NCI-H1694 (cell line): ENCODE measurements at regions not wholly inside any gene's neighbourhood (a gene's known extent, or its start where the extent isn't known, plus 50 kb on each side); places are given as distances from the start of the nearest gene placed in this dataset.

ENCODE experiments used
- DNase-seq: peaks from one replicate; lab custom pipeline; 2025; lab: John Stamatoyannopoulos, UW

GRCh38 chr7:35501681-35502080, 193.3 kb downstream of the HERPUD2 start:
- no peak for DNase-seq

- DNase-seq: no peak
Observed at GRCh38 chr7:35499226-35499625, 195.7 kb downstream of the HERPUD2 start.

- DNase-seq: no peak
Observed at GRCh38 chr7:35498416-35498815, 196.5 kb downstream of the HERPUD2 start.

- no peak for DNase-seq
Observed at GRCh38 chr7:35495844-35496243, 199.1 kb downstream of the HERPUD2 start.

GRCh38 chr7:35495377-35495776, 199.6 kb downstream of the HERPUD2 start:
- no peak for DNase-seq

GRCh38 chr7:35494407-35494806, 200.5 kb downstream of the HERPUD2 start:
- no peak for DNase-seq

- no peak for DNase-seq
Observed at GRCh38 chr7:35492451-35493175, 202.3 kb downstream of the HERPUD2 start.

GRCh38 chr7:35491233-35491632, 203.7 kb downstream of the HERPUD2 start:
- no peak for DNase-seq

GRCh38 chr7:35487841-35488240, 207.1 kb downstream of the HERPUD2 start:
- no peak for DNase-seq

GRCh38 chr7:35487402-35487801, 207.5 kb downstream of the HERPUD2 start:
- no peak for DNase-seq

GRCh38 chr7:35485436-35485835, 209.5 kb downstream of the HERPUD2 start:
- no peak for DNase-seq

GRCh38 chr7:35483568-35483967, 211.4 kb downstream of the HERPUD2 start:
- no peak for DNase-seq

GRCh38 chr7:35482231-35482630, 212.7 kb downstream of the HERPUD2 start:
- DNase-seq: no peak

- no peak for DNase-seq
Observed at GRCh38 chr7:35480806-35481205, 214.1 kb downstream of the HERPUD2 start.

GRCh38 chr7:35477609-35478008, 217.3 kb downstream of the HERPUD2 start:
- DNase-seq: no peak

- DNase-seq: no peak
Observed at GRCh38 chr7:35474100-35474499, 220.2 kb upstream of the TBX20 start.

GRCh38 chr7:35468606-35469005, 214.7 kb upstream of the TBX20 start:
- DNase-seq: no peak

GRCh38 chr7:35467456-35467978, 213.6 kb upstream of the TBX20 start:
- DNase-seq: no peak

- DNase-seq: no peak
Observed at GRCh38 chr7:35465791-35466336, 212.0 kb upstream of the TBX20 start.

- DNase-seq: no peak
Observed at GRCh38 chr7:35463751-35464150, 209.9 kb upstream of the TBX20 start.

- DNase-seq: no peak
Observed at GRCh38 chr7:35463176-35463700, 209.3 kb upstream of the TBX20 start.

- no peak for DNase-seq
Observed at GRCh38 chr7:35454575-35455385, 200.9 kb upstream of the TBX20 start.
